8988T (cell line): ENCODE measurements at regions not wholly inside any gene's neighbourhood (a gene's known extent, or its start where the extent isn't known, plus 50 kb on each side); places are given as distances from the start of the nearest gene placed in this dataset.
"Not testable (repeated sequence)": the region's sequence is repeated elsewhere in the genome, so short reads cannot be mapped to it uniquely, and the experiment has no call there.

Source experiments
- DNase-seq: peaks from one replicate; pipeline ENCODE4 v3.0.0; 2011

GRCh38 chr5:1651971-1652872, 128.5 kb upstream of the LPCAT1 start:
- DNase-seq = no peak

- no peak for DNase-seq
Measured at GRCh38 chr5:1651250-1651649, 127.5 kb upstream of the LPCAT1 start.

GRCh38 chr5:1649554-1649953, 125.8 kb upstream of the LPCAT1 start:
- DNase-seq = no peak

DNA sequence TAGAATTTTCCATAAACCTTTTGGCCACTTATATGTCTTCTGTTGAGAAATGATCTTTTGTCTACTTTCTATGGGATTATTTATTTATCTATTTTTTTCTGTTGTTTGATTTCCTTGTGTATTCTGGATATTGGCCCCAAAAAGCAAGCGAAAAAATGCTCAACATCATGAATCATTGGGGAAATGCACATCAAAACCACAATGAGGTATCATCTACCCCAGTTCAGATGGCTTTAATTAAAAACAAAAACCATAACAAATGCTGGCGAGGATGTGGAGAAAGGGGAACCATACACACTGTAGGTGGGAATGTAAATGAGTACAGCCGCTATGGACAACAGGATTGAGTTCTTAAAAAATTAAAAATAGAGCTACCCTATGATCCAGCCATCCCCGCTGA, 125.0 kb upstream of the LPCAT1 start:
- DNase-seq = no peak

GRCh38 chr5:1647580-1647979, 123.8 kb upstream of the LPCAT1 start:
- no peak for DNase-seq

- peak; percentile 98 for DNase-seq
Measured at GRCh38 chr5:1644810-1645571, 121.2 kb upstream of the LPCAT1 start.

- DNase-seq = not testable (repeated sequence)
Measured at GRCh38 chr5:1644393-1644809, 120.6 kb upstream of the LPCAT1 start.

GRCh38 chr5:1643651-1644392, 120.1 kb upstream of the LPCAT1 start:
- DNase-seq = no peak

DNA sequence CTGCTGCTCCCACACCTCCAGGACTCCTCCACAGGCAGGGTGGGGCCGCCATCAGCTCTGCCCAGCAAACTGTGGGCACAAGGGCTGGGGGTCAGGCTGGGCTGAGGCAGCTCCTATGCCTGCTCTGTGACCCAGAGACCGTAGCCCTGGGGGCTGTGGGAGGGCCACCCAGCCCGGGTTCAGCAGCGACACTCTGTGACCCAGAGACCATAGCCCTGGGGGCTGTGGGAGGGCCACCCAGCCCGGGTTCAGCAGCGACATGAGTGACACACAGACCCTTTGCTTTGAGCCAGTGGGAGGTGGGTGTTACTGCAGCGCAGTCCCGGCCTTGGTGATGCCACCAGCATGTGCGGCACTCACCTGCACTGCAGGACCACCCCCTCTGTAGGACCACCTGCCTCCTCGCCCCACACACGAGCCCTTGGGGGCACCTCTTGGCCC, 118.9 kb upstream of the LPCAT1 start:
- peak; percentile 13 for DNase-seq

- peak; percentile 1 for DNase-seq
Measured at GRCh38 chr5:1642221-1642620, 118.5 kb upstream of the LPCAT1 start.

DNA sequence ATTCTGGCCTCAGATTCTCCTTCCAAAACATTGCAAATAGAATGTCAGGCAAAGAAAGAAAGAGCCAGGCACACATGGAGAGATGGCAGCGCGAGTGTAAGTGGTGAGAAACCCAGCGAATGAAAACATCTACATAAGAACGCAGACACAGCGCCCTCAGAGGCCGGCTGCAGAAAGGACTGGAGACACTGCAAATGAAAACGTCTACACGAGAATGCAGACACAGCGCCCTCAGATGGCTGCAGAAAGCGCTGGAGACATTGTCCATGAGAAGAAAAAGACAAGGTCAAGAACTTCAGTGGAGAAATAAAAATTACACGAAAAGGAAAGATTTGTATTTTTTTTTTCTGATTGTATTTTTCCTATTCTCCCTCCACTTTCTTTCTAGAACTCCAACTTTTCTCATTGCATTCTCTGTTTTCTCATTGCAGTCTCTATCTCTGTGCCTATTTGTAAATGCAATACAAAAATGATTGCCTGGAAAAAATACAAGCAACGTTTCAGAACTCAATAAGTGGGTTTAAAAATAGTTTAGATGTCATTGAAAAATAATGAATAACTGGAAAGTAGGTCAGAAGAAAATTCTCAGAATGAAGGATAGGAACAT, 117.9 kb upstream of the LPCAT1 start:
- DNase-seq = peak; percentile 97

GRCh38 chr5:1641041-1641440, 117.3 kb upstream of the LPCAT1 start:
- DNase-seq = no peak

DNA sequence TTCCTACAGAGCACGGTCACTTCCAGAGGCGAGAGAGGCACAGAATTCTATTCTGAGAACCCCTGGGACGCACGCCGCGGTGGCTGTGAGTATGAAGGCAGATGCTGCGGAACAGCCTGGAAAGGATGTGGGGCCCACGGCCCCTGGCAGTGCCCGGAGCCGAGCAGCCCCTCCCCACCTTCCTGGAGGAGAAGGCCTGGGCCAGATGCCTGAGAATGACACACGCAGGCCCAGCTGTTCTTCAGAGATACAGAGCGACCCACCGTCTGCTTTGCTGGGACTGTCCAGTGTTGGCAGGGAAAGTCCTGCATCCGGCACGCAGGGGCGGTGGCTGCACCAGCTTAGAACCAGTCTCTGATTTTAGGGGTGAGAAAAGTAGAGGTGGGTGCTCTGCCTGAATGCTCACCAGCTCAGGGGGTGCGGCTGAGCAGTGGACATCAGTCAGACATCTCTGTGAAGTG, 116.7 kb upstream of the LPCAT1 start:
- DNase-seq = no peak

- peak; percentile 13 for DNase-seq
Measured at GRCh38 chr5:1639757-1640156, 116.0 kb upstream of the LPCAT1 start.

DNA sequence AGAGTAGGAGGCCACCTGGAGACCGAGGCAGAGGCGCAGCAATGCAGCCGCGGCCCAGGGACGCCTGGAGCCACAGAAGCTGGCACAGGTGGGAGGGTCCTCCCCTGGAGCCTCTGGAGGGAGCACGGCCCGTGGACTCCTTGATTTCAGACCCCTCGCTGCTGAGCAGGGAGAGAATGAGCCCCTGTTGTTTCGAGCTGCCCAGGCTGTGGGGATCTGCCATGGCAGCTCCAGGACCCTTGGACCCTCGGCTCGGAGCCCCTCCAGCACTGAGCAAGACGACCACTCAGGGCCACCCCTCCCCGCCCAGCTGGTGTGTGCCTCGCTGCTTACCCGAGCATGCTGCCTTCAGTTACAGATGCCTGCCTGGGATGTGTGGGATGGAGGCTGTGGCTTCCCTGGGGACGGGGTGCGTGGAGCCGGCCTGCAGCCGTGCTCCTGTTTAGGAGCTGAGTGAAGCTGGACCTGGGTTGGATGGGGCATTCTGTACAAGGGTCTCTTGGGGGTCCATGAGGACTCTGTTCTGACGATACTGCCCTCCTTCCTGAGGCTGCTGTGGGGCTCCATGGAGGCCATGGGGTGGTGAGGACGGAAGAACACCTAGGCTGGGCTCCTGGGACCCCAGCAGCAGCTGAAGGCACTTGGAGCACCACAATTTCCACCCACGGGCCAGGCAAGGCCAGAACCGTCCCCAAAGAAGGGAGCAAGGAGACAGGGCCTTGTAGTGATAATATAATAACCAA, 115.1 kb upstream of the LPCAT1 start:
- peak; percentile 13 for DNase-seq

DNA sequence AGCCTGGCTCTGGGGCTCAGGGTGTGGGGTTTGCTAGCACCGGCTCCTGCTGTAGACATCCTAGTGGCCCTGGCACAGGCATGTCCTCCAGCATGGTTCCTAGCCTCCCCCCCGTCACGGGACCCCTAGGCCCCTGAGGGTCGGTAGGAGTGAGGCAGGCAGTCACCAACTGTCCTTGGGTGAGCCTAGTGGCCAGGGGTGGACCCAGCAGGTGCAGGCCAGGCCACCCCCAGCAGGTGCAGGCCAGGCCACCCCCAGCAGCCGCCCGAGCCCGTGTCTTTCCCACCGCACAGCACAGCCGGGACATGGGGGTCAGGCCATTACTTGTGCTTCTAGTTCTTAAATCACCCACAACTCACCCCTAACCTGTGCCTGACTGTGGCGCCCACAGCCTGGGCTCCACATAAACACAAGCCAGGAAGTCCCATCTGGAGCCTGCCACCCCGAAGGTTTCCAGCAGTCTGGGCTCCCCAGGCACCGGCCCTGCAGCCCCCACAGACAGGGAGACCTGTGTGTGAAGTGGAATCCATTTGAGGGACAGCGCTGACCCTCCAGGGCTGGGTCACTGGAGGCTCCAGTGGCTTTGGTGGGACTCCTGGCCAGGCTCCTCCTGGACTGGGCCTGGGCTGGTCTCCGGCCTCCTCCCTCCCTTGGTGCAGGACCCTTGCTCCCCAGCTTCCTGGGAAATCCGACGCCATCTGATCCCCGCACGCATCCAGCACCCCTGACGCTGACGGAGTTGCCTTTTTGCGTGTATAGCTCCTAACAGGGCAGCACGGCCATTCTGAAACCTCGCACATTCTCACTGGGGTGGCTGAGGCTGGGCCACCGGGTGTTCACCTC, 114.1 kb upstream of the LPCAT1 start:
- DNase-seq = peak; percentile 24

DNA sequence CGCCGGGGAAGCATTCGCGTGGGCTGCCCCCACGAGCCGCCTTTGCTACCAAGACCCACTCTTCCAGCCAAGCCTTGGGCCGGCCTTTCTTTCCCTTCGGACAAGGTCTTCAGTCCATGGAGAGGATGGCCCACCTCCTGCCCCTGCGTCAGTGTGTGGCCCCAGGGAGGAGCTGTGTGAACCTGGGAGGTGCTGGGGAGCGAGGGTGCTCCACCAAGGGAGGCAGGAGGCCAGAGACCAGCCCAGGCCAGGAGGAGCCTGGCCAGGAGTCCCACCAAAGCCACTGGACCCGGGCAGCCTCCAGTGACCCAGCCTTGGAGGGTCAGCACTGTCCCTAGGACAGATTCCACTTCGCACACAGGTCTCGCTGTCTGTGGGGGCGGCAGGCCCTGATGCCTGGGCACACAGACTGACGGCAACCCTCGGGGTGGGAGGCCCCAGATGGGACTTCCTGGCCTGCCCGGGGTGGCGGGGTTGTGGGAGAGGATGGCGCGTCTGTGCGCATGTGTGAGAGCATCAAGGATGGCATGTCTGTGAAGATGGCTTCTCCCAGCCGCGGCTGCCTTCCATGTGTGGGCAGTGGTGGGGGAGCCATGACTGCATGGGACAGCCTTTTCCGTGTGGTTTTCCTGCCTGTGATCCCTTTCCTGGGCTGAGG, 113.3 kb upstream of the LPCAT1 start:
- DNase-seq = no peak

DNA sequence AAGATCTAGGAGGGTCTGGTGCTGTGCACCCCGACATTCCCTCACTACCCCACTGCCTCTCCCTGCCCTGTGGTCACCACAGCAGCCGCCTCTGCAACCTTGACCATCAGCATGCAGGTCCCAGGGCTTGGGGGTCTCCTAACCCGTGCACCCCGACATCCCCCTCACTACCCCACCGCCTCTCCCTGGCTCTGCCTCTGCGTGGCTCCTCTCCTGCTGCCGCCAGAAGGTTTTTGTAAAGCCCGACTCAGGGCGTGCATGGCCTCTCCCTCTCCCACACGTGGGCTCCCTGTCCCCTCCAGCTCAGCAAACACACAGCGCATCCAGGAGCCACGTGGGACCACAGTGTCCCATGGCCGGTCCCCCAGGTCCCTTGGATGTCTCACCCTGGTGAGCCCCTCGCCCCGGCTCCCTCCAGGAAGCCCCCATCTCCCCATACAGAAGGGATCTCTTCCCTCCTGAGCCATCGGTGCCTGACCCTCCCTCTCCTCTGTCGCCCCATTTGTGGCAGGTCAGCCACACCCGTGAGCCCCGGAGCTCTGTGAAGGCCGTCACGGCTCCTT, 112.5 kb upstream of the LPCAT1 start:
- peak; percentile 17 for DNase-seq

DNA sequence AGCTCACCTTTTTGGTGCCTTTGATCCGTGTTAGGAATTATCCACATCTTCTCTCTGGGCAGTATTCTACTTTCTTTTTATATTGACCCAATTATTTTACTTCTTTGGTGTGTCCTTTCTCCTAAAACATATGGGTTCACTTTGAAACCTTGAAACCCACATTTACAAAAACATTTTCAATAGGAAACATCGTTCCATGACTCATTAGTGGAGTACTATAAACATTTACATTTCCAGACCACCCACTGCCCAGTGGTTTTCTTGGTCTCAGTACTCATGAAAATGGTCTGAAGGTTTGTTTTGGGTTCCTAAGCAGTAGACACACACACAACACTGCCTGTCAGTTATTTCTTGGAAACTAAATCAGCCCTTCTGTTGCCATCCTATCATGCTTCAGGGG, 111.7 kb upstream of the LPCAT1 start:
- DNase-seq = not testable (repeated sequence)

GRCh38 chr5:1634337-1634661, 110.5 kb upstream of the LPCAT1 start:
- DNase-seq = no peak
